ENCODE measurements at regions not wholly inside any gene's neighbourhood (a gene's known extent, or its start where the extent isn't known, plus 50 kb on each side); places are given as distances from the start of the nearest gene placed in this dataset.

- no peak for TF ChIP-seq CTCF (IDR thresholded peaks at IDR 0.05; ENCODE audit: insufficient read depth, low read length, poor library complexity, severe bottlenecking)
- TF ChIP-seq EZH2phosphoT487 (conservative IDR thresholded peaks at IDR 0.05; ENCODE audit: low read length), result no peak
Observed at GRCh38 chr5:167250996-167251395, 1040.4 kb upstream of the WWC1 start.

Data from SU-DHL-6 (cell line).